ENCODE measurements at regions not wholly inside any gene's neighbourhood (a gene's known extent, or its start where the extent isn't known, plus 50 kb on each side); places are given as distances from the start of the nearest gene placed in this dataset.

DNA sequence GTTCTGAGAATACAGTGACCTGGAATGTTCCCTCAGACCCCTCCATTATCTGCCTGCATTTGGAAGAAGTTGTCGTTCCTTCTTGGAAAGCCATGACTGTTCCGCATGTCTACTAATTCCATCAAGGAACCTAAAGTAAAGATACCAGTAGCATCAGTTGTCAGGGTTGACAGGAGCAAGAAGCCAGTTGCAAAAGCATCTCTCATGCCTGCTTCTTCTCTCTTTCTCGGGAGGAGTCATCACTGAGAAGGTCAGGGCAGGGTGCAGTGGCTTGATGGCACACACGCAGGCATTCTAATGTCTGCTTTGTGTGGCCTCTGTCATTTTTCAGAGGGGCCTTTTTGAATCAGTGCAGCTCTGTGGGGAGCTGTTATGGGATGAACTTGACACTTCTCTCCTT lies 276.6 kb upstream of the TPM1 start:
- TF ChIP-seq, protein P1, sequence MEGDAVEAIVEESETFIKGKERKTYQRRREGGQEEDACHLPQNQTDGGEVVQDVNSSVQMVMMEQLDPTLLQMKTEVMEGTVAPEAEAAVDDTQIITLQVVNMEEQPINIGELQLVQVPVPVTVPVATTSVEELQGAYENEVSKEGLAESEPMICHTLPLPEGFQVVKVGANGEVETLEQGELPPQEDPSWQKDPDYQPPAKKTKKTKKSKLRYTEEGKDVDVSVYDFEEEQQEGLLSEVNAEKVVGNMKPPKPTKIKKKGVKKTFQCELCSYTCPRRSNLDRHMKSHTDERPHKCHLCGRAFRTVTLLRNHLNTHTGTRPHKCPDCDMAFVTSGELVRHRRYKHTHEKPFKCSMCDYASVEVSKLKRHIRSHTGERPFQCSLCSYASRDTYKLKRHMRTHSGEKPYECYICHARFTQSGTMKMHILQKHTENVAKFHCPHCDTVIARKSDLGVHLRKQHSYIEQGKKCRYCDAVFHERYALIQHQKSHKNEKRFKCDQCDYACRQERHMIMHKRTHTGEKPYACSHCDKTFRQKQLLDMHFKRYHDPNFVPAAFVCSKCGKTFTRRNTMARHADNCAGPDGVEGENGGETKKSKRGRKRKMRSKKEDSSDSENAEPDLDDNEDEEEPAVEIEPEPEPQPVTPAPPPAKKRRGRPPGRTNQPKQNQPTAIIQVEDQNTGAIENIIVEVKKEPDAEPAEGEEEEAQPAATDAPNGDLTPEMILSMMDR (IDR thresholded peaks at IDR 0.05): no peak
- TF ChIP-seq POLR2A (IDR thresholded peaks at IDR 0.05): no peak

Measured in body of pancreas (tissue), 4 donors.